C4-2B (cell line): ENCODE measurements at regions not wholly inside any gene's neighbourhood (a gene's known extent, or its start where the extent isn't known, plus 50 kb on each side); places are given as distances from the start of the nearest gene placed in this dataset.

Experiments used
- ZFX ChIP-seq: fragments of 450-650 bp; IDR thresholded peaks from 2 replicates; pipeline ENCODE4 v1.6.1; 2017
- TF ChIP-seq, protein P1 (sequence below): fragments of 450-650 bp; conservative IDR thresholded peaks from 2 replicates; pipeline ENCODE4 v1.5.1; 2017; ENCODE audit warnings: mild to moderate bottlenecking

DNA sequence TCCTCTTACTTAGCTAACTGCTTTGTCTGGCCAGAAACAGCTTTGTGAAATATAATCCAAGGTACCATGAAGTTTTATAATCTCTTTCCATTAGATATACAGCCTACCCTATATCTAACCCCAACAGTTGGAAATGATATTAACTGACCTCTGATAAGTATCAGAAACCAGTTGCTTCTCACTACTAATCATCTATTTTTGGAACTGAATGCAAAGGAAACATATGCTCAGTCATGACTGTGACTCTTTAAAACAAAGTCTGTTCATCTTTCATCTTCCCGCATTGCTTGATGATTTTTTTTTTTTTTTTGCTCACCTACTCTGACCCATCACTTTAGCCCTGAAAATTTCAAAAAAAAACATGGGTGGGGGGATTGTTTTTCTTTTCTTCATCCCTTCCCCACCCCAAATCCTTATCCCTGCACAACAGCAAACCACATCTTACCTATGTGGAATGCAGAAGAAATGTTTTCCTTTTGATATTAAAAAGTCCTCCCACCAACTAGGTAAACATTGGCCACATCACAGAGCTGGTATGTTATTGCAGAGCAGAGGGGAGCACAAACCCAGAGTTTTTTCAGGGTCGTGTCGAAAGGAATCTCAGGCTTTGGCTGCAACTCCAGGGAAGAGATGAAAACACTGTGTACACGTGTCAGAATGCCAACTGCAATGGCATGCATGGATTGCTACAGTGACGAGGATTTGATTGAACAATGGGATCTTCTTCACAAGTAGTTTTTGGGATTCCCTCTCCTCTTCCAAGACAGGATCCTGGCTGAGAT lies 137.3 kb downstream of the SLC30A10 start:
- TF ChIP-seq, protein P1, sequence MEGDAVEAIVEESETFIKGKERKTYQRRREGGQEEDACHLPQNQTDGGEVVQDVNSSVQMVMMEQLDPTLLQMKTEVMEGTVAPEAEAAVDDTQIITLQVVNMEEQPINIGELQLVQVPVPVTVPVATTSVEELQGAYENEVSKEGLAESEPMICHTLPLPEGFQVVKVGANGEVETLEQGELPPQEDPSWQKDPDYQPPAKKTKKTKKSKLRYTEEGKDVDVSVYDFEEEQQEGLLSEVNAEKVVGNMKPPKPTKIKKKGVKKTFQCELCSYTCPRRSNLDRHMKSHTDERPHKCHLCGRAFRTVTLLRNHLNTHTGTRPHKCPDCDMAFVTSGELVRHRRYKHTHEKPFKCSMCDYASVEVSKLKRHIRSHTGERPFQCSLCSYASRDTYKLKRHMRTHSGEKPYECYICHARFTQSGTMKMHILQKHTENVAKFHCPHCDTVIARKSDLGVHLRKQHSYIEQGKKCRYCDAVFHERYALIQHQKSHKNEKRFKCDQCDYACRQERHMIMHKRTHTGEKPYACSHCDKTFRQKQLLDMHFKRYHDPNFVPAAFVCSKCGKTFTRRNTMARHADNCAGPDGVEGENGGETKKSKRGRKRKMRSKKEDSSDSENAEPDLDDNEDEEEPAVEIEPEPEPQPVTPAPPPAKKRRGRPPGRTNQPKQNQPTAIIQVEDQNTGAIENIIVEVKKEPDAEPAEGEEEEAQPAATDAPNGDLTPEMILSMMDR, result no peak
- TF ChIP-seq ZFX, result no peak
